Pons (tissue), 1 donor: ENCODE measurements at regions not wholly inside any gene's neighbourhood (a gene's known extent, or its start where the extent isn't known, plus 50 kb on each side); places are given as distances from the start of the nearest gene placed in this dataset.

Experiments used
- DNase-seq: peaks from one replicate; pipeline ENCODE4 v3.0.0-alpha.2; 2016; ENCODE audit warnings: low spot score

DNA sequence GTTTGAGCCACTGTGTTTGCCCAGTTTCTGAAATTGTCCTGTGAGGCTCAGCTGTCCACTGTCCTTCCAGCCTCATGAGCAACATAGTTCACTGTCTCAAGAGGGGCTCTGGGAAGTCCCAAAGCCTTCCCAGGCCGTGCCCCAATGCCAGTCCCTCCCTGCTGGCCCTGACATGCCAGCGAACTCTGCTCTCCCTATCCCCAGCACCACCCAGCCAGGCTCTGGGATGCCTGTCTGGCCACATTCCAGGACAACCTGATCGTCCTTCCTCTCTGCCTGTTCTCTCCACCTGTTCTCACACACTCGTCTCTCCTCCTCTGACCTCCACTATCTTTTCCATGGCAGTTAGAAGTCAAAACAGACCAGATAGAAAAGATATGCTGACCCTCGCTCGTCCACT is 278.0 kb upstream of the ID2 start:
- DNase-seq, result no peak

DNA sequence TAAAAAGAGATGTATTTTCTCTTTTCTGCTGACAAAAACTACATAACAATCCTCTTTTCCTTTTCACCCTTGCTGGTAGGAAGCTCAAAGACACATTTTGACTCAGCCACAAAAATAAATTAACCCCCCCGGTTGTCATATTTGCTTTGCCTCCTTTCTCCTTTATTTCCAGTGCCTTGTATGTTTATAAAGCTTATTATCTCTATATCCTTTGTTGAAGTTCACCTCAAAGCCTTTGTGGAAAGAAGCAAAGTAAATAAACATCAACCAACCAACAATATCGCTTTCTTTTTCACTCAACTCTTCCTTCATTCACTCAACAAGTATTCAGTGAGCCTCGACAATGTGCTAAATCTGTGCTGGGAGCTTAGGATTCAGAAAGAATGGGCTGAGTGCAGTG is 276.5 kb upstream of the ID2 start:
- DNase-seq, result no peak

DNA sequence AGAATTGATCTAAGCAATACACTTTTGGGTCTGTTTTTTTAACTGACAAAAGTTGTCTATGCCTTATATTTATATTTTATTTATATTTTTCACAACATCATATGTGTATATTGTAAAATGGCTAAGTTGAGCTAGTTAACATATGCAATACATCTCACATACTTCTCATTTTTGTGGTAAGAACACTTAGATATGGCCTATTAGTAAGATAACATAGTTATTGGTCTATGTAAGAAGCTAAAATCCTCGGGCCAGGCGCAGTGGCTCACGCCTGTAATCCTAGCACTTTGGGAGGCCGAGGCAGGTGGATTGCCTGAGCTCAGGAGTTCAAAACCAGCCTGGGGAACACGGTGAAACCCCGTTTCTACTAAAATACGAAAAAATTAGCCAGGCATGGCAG is 275.6 kb upstream of the ID2 start:
- no peak for DNase-seq

DNA sequence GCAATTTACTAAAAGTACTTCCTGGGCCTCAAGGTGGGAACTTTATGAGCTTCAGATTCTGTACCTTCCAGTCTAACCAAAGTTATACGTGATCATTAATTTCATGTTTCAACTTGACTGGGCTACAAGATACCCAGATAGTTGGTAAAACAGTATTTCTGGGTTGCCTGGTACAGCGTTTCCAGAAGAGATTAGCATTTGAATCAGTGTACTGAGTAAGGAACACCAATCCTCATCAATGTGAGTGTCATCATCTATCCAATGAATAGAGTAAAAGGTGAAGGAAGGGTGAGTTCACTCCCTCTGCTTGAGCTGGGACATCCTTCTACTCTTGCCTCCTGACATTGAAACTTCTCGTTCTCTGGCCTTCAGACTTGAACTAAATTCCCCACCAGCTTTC is 274.5 kb upstream of the ID2 start:
- no peak for DNase-seq

DNA sequence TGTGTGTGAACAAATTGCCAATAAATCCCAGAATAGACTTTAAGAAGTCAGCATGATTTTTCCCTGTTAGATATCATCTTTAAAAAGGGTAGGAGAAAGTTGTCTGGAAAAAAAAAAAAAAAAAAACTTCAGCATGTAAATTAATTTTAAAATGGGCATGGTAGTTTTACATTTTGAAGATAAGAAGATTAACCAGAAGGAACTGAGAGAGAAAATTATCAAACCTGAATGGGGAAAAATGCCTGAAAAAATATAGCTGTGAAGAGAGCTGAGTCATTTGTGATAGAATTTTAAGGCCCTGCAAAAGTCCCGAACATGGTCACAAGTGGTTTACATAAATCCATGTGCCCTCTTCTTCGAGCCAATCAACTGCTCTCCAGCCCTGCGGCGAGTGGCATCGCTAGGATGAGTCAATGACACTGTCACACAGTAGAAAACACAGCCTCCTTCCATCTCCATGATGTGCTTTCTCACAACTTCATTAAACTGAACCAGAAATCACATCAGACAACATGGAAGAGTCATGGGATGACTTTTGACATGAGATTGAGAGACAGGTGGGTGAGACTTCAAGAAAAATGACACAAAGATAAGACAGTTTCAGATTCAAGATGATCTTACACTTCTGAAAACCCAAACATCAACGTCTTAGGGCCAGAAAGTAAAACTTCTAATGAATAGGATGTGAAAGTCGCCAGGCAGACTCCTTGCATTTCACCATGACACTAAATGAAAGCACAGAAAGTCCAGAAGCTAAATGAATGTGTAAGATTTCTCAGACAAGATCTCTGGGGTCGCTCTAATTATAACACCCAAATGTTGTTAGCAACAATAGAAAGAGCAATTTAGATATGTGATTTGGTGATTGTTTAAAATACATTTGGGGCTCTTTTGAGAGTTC is 273.0 kb upstream of the ID2 start:
- peak; percentile 21 for DNase-seq

DNA sequence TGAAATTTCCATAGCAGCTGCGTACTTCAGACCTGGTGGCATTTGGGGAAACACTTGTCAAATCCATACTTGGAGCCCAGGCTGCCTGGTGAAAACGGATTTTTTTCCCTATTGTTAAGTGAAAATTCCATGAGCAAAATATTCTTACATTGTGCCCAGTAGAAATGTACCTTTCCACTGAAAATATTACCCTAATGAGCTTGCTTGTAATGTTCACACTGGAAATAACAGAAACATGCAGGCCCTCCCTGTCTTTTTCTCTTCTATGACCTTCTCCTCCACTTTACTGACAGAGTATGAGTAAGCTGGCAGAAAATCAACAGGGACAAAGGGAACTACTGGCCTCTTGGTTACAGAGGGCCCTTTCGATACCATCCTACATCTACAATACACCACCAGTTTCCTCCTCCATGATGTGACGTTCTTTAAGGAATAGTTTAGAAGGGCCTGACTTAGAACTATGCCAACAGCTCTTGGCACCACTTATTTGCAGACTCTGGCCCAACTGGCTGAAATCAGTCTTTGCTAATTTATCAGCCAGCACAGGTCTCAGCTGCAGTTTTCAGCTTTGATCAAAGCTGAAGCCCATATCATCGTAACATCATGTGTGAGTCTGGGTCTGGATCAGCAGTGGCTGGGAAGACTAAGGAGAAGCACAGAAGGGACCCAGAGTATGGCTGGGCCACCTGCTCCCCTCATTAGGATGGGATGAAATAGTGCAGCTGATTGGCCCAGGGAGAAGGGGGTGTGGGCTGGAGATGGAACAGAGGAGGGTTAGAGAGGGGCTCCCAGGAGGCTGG is 272.2 kb upstream of the ID2 start:
- peak; percentile 25 for DNase-seq

DNA sequence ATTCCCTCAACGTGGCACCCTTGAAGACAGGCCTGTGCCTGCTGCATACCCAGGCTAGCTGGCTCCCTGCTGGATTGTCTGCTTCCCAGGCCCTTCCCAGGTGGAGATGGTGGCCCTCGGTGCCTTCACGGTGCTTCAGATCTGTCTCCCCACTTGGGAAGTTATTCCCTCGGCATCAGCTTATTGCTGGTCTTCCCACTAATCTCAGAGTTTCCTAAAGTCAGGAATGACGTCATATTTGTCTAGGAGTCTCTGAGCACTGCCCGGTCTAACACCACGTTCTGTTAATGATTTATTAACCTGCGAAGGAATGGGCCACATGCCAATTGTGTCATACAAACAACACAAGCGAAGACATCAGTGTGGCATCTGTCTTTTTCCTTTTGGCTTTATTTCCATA is 269.8 kb upstream of the ID2 start:
- no peak for DNase-seq

DNA sequence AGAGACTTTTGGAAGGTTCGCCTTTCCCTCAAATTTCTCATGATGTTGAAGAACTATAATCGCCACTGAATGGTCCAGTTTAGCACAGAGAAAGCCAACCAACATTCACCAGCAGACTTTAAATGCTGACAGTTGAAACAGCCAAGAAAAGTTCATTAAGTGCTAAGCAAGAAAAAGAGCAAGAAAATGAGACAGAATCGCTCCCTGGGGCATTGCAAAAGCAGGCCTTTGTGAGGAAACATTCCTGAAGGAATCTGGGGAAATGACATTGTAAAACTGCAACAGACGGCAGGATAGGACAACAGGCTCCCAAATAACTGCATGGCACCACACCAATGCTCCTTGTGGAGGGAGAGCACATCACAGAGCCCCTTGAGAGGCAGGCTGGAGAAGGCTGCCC is 269.3 kb upstream of the ID2 start:
- DNase-seq, result peak; percentile 47

DNA sequence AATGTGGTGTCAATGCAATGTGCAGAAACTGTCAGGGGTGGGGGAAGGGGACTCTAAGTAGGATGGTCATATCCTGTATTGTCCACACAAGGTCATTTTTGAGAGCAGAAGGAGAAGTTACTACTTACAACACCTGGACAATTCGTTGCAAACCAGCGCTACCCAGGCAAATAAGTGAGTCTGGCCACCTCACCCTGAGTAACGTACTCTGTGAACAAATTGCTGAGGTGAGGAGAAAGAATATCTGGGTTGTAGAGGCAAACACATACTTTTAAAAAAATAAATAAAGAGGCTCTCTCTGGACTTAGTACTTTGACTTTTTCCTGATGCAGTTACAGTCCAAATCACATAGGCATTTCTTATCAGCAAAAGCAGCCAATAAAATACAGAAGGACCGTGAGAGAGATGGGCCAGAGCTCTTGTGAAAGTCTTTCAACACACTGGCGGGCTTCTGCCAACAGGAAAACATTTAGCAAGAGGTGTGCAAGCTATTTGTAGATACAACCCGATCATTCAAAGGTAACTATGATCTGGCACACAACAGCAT is 268.2 kb upstream of the ID2 start:
- DNase-seq, result no peak

DNA sequence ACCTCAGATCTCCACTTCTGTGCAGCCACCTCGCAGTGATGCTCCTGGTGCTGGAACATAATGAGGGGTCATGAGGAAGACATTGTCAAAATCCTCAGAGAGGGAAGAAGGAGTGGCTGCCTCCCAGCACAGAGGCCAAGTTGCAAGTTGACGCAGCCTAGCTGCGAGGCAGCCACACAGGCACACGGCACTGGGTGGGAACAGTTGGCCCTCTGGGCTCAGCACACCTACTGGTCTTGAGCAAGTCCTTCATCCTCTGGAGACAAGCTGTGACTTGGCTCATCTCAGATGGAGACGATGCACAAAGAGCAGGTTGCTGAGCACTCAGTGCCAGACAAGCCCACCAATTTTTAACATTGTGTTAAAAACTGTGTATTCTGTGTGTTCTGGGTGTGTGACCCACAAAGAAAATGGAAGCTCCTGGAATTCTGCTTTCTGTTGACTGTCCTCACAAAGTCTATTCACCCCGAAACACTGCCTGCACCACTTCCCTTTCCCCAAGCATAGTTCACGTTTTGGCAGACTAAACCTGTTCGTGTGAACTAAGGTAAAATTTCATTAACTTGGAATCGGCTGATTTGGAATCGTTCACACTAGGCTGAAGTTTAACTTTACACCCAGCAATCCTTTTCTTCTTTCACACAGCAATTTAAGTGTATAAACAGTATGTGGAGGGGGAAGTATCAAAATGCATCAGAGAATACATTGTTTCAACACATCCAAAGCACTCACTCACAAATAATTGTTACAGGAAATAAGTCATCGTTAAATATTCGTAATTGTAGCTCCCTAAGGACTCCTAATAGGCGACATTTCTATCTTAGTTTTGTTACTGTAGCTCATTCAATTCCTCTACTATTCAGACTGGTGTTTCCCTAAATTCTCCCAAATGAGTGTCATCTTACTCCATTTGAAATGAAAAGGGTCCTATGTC is 266.6 kb upstream of the ID2 start:
- no peak for DNase-seq

DNA sequence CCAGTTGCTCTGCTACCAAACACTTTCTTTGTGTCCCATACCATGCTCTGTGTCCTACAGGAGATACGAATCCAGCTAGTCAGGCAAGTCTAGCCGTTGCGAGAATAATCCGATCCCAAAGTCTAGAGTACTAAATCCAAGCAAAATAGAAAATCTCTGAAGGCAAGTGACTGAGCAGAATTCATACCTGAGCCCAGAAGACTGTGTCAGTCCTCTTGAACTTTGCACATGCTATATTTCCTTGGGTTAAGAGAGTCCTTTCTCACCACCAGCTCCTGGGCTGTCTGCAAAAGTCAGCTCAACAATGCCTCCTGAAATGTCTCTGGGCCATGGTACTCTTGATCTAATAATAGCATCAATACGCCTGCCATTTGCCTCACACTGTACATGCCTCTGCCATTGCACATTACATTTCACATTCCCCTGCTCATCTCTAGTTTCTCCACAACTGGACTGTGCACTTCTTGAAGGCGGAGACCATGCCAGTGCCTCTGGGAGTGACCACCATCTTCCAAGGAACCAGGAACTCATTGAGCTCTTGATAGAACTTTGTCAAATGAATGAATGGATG is 265.8 kb upstream of the ID2 start:
- no peak for DNase-seq

DNA sequence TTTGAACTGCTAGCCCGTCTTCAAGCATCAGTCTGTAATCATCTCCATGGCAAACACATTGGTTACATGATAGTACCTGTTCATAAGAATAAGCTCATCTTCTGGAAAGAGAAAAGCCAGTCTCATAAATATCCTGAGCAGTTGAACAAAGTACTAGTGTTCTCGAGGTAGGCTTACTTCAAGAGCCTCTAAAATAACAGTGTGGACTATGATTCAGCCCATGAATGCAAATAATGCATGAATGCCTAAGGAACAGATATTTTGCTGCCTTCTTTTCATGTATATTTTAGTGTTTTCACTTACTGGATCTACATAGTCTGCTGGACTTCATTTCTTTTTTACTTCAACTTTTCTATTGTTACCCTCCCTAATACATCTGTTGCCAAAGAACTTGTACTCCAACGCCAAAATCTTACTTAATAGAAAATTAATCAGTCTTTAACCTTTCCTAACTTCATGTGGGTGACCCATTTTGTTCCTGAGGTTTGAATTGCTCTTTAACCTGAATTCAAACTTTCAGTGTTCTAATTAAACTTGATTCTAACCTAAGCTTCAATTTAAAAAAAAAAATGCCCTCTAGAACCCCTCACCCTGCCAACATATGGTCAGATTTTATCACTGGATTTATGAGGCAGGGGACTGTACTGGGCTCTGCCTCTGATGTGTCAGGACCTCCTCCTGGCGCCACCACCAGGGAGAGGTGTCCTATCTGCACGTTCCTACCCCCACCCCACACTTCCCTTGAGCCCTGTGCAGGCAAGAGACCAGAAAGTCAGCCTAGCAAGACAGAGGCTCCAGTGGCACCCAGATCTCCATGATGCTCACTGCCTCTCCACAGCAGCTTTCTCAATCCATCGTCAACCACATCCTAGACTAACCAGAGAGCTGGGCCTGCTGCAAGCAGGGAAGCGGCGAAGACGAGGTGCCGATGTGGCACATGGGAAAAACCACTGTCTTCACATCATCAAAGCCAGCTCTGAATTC is 264.7 kb upstream of the ID2 start:
- no peak for DNase-seq

DNA sequence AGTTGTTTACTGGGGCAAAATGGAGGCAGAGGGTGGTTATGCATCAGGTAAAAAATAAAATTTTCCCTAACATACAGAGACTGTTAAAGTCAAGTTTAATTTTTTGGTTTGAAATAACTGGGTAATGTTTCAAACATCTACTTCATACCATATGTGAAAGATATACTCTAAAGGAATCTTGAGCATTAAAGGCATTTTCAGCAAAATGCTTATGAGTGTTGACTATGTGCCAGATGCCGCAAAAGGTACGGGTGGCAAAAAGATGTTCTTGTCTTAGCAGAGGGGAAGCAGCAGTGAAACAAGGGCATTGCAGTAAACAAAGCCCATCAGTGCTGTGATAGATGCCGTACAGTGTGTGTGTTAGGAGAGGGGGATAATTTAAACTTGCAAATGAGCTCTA is 263.1 kb upstream of the ID2 start:
- DNase-seq, result no peak

DNA sequence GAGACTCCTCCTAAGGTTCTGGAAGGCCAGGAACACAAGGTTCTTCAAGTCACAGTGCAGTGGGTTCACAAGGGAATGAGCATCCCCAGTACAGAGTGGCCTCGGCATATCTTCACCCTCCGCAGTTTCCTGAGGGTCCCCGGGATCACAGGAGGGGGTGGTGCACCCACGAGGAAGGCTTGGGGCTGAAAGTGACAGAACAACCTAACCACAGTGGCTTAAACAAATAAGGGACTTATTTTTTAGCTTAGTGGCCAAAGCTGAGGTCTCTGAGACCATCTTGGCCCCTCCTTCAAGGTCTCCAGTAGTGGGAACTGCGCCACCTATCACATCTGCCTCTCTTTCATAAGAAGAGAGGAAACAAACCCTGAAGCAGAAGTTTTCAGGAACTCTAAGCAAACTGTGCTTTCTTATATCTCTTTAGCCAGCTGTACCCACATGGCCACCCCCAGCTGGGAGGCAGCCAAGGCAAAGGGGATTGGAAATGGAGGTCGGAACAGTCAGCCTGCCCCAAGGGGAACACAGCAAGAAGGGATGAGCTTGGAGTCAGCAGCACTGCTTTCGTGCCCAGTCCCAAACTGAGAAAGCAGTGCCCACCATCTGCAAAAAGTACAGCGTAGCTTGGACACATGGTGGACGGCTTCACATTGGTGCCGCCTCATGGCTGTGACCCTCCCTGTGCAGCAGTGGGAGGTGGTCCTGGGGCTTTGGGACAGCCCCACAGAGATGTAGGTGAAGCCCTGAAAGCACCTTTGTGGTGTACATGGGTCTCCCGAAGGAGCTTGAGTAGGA is 260.0 kb upstream of the ID2 start:
- no peak for DNase-seq

DNA sequence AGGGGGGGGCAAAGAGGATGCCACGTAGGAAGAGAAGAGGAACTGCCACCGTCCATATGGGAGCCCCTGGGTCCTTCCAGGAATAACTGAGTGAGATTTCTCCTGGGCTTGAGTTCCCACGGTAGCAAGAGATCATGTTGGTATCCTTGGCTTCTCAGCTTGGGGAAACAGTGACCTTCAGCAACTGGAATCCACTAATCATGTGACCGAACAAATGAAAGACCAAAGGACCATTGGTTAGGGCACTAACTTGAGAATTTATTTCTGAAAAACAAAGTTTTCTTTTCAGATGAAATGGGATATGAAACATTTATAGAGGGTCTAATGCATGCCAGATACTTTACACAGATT is 259.4 kb upstream of the ID2 start:
- no peak for DNase-seq

DNA sequence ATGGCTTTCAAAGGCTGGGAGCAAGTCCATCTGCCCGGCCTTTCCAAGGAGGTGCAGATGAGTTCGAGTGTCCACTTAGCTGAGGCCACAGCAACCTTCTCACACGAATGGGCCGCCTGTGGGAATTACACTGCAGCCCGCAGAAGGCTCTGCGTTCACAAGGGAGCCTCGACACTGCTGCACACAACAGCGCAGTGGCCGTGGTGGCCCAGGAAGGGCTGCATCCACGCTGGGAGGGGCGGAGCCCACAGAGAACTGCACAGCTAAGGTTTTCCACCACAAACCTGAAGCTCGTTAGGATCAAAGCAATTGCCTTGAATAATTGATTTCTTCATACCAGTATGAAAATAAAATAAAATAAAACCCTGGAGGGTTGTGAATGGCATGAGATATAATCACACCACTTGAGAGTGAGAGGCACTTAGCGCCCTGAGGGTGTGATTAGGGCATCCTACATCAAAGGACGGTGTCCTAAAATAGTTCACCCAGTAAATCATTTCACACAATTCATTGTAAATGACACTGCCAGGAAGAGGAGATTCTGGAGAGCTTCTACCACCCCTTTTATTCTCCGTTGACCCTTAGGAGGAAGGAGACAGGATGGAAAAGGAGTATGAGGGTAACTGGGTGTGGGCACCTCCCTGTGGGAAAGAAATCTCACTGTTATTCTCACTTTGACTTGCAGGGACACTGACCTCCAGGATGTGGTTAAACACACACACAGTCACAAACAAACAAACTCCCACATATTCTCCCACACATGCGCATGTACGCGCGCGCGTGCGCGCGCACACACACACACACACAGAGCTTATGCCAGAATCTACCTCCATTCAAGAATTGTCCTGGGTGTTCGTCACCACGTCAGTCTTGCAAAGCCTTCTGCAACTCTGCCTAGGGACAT is 256.6 kb upstream of the ID2 start:
- DNase-seq, result no peak

DNA sequence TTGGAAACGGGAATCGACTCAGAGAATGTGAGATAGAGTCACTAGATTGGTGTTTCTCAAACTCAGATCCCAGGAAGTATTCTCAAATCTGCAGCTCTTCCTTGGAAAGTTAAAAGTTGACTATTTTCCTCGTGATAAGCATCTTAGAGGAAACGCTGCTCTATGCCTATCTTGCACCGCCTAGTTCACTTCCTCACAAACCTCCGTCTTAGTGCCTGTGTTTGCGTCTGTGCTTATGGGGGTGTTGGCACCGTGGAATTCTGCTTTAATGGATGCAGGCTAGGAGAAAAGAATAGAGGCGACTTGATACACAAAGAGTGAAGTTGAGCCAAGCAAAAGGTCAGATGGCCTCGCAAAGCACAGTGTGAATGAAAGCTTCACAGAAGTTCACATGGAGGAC is 255.3 kb upstream of the ID2 start:
- no peak for DNase-seq

DNA sequence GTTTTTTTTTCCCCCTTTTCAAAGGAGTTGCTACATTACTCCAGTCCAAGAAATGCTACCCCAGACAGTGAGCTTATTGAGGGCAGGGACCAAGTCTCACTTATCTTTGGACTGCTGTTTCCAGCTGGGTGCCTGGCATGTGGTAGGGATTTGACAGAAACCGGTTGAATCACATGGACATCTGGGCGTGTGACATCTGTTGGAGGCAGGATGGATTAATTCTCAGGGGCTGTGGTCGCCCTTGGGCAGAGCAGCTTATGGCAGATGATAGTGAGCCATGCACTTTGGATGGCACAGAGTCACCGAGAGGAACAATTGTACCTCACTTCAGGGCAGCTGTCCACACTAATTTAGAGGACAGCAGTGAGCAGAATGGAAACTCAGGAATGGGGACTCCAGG is 254.6 kb upstream of the ID2 start:
- DNase-seq, result no peak

DNA sequence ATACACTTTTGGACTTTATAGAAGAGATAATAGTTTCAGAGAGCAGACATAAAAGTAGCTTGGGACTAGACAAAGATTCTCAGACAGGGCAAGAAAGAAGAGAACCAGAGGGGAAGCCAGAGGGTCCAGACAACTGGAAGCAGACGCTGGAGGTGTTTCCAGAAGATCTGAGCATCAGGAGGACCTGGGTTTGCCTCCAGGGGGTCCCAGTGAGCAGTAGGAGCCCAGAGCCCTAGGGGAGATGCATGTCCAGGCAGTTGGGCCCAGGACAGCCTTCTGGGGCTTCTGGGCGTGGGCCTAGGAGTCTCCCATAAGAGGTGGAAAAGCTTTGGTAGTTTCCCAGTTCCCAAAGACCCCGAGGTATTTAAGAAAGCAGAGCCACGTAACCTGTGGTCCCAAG is 251.2 kb upstream of the ID2 start:
- no peak for DNase-seq
